ENCODE measurements at regions not wholly inside any gene's neighbourhood (a gene's known extent, or its start where the extent isn't known, plus 50 kb on each side); places are given as distances from the start of the nearest gene placed in this dataset.

GRCh38 chr9:129383561-129384490 lies 205.8 kb upstream of the IER5L start:
- DNase-seq (ENCODE audit: low spot score), result no peak

GRCh38 chr9:129383019-129383560 lies 205.0 kb upstream of the IER5L start:
- DNase-seq (ENCODE audit: low spot score), result no peak

- DNase-seq (ENCODE audit: low spot score), result no peak
Observed at GRCh38 chr9:129382281-129383018, 204.4 kb upstream of the IER5L start.

- no peak for DNase-seq (ENCODE audit: low spot score)
Observed at GRCh38 chr9:129381481-129381957, 203.5 kb upstream of the IER5L start.

- no peak for DNase-seq (ENCODE audit: low spot score)
Observed at GRCh38 chr9:129380961-129381401, 202.9 kb upstream of the IER5L start.

GRCh38 chr9:129379886-129380285 lies 201.8 kb upstream of the IER5L start:
- DNase-seq (ENCODE audit: low spot score), result no peak

GRCh38 chr9:129379181-129379836 lies 201.2 kb upstream of the IER5L start:
- no peak for DNase-seq (ENCODE audit: low spot score)

GRCh38 chr9:129377931-129378661 lies 200.0 kb upstream of the IER5L start:
- DNase-seq (ENCODE audit: low spot score), result no peak

- DNase-seq (ENCODE audit: low spot score), result no peak
Observed at GRCh38 chr9:129377181-129377580, 199.1 kb upstream of the IER5L start.

GRCh38 chr9:129375845-129376244 lies 197.8 kb upstream of the IER5L start:
- DNase-seq (ENCODE audit: low spot score), result no peak

- DNase-seq (ENCODE audit: low spot score), result no peak
Observed at GRCh38 chr9:129374651-129375050, 196.6 kb upstream of the IER5L start.

GRCh38 chr9:129374231-129374630 lies 196.2 kb upstream of the IER5L start:
- DNase-seq (ENCODE audit: low spot score), result no peak

- no peak for DNase-seq (ENCODE audit: low spot score)
Observed at GRCh38 chr9:129373361-129373760, 195.3 kb upstream of the IER5L start.

GRCh38 chr9:129370770-129371169 lies 192.7 kb upstream of the IER5L start:
- no peak for DNase-seq (ENCODE audit: low spot score)

GRCh38 chr9:129368444-129368978 lies 190.4 kb upstream of the IER5L start:
- DNase-seq (ENCODE audit: low spot score), result no peak

- no peak for DNase-seq (ENCODE audit: low spot score)
Observed at GRCh38 chr9:129367287-129367686, 189.2 kb upstream of the IER5L start.

GRCh38 chr9:129365196-129365595 lies 187.1 kb upstream of the IER5L start:
- DNase-seq (ENCODE audit: low spot score), result no peak

GRCh38 chr9:129363216-129363873 lies 185.3 kb upstream of the IER5L start:
- no peak for DNase-seq (ENCODE audit: low spot score)

- no peak for DNase-seq (ENCODE audit: low spot score)
Observed at GRCh38 chr9:129362287-129363000, 184.4 kb upstream of the IER5L start.

- no peak for DNase-seq (ENCODE audit: low spot score)
Observed at GRCh38 chr9:129361196-129361595, 183.1 kb upstream of the IER5L start.
